HG03571 (cell line): ENCODE measurements at regions not wholly inside any gene's neighbourhood (a gene's known extent, or its start where the extent isn't known, plus 50 kb on each side); places are given as distances from the start of the nearest gene placed in this dataset.
"Not testable (repeated sequence)": the region's sequence is repeated elsewhere in the genome, so short reads cannot be mapped to it uniquely, and the experiment has no call there.

Source experiments
- ATAC-seq: cut with Tn5 transposase; IDR thresholded peaks from one replicate; pipeline ENCODE4 v1.9.1; 2021; ENCODE audit not compliant: unreplicated experiment

GRCh38 chr13:55178582-55178981 is 1962.1 kb upstream of the PRR20A start:
- ATAC-seq, result not testable (repeated sequence)

GRCh38 chr13:55190996-55191395 is 1949.7 kb upstream of the PRR20A start:
- no peak for ATAC-seq

- ATAC-seq, result no peak
These were observed 1941.6 kb upstream of the PRR20A start for GRCh38 chr13:55199134-55199533.

DNA sequence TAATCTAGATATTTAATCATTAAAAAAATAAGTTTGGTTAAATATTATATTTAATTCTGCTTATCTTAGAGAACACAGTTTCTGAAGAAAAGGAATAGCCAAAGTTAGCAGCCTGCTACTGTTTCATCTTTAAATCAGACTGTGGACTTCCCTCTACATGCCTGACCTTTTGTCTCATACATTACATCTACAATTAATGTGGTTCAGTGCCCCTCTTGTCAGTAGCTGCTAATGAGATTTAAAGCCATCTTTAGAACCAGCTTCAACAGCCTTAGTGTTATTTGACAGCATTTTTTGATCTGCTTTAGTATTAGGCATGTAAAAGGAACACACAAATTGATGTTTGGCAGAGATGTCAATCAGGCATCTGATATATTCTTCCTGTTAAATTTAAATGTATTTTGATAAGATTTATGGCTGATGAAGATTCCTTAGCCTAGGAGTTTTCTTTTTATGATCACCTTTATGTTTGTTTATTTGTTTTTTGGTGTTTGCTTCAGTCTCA is 1925.8 kb upstream of the PRR20A start:
- no peak for ATAC-seq

DNA sequence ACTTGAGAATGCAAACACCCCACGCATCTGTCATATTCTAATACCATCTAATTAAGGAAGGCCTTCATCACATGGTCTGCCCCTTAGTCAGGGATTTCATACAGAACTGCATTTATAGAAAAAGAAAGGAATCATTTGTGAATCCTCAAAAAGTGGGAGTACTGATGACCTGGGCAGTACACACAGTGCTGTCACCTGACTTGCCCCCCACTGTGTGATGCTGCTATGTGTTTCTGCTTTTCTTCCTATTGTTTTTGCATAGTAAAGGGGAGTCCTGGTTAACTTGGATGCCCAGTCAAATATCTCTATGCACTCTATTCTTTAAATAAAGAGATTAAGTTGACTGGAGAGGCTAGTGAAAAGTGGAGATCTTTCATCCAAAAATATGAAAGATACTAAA is 1921.2 kb upstream of the PRR20A start:
- ATAC-seq, result no peak

DNA sequence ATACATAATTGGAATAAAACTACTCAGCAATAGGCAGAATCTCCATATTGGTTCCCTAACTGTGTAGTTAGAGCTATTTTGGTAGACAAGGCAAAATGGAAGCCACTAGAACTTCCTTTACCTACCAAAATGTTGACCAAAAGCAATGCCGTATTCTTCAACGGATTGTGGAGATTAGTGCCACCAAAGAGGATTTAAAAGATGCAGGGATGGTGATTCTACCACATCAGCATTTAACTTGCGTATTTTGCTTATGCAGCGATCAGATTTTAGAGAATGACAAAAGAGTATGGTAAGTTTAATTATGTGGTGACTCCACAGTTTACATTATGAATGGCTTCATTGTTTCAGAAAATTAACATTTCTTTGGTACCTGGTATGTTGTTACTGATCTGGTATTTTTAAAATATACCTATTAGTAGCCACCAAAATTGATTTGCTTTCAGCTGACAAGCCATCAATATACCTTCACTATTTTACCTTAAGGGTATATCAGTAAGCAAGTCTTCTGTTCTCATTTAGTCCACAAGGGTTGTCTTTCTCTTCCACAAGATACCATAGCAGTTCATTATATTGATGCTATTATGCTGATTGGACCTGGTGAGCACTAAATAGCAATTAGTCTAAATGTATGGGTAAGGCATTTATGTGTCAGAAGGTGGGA is 1910.7 kb upstream of the PRR20A start:
- ATAC-seq, result no peak

GRCh38 chr13:55230570-55230908 is 1910.2 kb upstream of the PRR20A start:
- no peak for ATAC-seq

DNA sequence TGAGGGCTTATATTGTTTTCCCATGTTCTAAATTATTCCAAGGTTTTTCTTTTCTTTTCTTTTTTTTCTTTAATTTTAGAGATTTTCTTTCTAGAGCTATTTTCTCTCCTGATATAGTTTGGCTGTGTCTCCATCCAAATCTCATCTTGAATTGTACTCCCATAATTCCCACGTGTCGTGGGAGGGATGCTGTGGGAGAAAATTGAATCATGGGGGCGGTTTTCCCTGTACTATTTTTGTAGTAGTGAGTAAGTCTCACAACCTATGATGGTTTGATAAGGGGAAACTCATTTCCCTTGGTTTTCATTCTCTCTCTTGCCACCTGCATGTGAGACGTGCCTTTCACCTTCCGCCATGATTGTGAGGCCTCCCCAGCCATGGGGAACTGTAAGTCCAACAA is 1906.4 kb upstream of the PRR20A start:
- ATAC-seq, result no peak

DNA sequence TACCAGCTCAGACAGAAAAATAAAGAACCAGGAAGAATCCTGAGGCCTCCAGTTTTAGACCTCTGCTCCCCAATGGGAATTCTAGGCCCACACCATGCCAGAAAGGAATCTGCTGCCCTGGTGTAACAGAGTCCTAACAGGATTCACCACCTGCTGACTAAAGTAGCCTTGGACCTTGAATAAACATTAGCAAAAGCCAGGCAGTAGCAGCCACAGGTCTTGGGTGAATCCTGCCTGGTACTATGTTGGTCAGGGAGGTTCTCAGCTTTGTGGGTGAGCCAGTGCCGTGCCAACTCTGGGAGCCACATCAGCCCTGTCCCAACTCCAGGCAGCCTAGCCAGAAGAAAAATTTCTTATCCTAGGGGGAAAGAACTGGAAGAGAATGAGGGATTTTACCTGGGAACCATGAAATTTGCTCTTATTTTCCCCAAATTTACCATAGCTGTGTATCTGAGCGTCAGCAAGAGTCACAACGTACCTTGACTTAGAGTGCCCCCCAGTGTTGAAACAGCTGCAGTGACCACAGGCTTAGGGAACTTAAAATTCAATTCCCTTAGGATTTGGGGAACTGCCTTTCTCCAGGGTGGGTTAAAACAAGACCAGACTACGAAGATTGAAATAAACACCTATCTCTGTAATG is 1895.6 kb upstream of the PRR20A start:
- no peak for ATAC-seq

- ATAC-seq, result no peak
These were observed 1885.5 kb upstream of the PRR20A start for GRCh38 chr13:55255236-55255635.

GRCh38 chr13:55263045-55263444 is 1877.7 kb upstream of the PRR20A start:
- ATAC-seq, result no peak

GRCh38 chr13:55266644-55267043 is 1874.1 kb upstream of the PRR20A start:
- ATAC-seq, result no peak

DNA sequence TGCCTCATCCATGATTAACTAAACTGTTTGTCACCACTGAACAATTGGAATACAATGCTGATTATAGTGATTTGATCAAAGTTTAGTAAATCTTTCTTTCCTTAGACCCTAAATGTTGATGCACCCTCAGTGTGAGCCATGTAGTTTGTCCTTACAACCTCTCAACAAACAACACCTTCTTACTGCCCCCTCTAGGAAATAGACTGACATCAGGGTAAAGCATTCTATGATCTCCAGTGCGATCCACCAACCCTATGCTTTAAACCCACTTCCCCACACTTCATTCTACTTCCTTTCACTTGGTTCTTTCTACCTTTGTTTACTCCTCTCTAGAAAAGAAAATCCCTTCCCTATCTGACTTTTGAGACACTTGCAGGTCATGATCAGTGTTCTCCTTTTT is 1842.5 kb upstream of the PRR20A start:
- no peak for ATAC-seq

DNA sequence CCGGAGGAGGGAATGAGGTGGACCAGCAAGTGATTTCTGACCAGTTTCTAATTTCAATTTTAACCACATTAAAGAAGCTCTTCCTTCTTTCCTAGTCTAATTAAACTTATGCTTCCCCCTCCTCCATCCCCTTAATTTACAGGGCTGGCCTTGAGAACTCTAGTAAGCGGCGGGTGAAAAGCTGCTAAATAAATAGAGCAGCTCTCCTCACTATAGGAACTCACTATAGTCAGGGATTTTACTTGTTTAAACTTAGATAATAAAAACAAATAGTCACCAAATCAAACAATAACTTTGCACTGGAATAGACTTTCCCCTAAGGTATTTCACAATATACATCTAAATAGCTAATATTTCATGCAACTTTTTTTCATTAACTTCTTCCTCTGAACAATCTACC is 1838.2 kb upstream of the PRR20A start:
- no peak for ATAC-seq

DNA sequence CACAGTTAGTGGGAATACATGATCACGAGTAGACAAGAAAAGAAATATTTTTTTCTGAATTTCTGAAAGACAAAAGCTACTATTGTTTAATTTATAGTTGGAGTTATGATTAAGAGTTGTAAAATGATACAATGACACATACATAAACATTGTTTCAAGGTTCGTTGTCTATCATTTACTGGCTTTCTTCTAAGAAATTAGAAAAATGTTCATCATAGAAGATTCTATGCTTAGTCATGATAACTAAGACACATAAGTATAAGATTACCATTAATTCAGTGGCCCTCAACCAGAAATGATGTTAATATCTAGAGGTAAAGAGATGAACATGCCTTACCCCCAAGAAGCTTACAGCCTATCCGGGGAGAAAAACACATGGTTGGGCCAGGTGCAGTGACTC is 1832.8 kb upstream of the PRR20A start:
- no peak for ATAC-seq

DNA sequence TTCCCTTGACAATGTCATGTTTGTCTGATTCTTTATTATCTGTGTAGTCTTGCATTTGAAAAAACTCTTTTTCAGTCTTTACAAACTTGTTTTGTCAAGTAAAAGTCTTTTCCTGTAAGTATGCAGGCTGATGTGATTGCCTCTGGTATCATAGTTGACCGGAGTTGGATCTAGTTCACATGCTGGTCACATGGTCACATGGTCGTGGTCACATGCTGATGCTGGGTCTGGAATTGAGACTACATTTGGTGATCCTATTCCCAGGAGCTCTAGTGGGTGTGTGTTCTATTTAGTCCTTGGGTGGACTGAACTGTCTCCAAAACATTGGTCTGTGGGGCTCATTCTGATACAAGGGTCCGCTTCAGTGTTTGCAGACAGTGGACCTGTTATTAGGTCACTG is 1798.8 kb upstream of the PRR20A start:
- no peak for ATAC-seq

GRCh38 chr13:55345224-55345623 is 1795.5 kb upstream of the PRR20A start:
- no peak for ATAC-seq

DNA sequence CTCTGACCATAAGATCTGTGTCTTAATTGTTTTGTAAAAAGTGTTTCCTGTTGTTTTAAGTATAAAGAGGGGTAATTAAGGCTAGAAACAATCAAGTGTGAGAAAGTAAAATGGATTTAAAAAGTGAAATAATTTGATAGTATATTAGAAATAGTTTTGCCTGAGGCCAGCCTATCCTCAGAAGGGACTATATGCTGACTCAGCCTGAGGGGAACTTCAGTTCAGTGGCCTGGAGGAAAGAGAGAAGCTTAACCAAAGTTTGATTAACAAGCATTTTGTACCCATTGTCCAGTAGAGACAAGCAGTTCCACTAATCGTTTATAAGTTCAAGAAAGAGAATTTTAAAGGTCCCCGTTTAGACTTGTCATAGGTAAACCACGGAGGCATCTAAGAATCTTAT is 1793.2 kb upstream of the PRR20A start:
- ATAC-seq, result no peak

DNA sequence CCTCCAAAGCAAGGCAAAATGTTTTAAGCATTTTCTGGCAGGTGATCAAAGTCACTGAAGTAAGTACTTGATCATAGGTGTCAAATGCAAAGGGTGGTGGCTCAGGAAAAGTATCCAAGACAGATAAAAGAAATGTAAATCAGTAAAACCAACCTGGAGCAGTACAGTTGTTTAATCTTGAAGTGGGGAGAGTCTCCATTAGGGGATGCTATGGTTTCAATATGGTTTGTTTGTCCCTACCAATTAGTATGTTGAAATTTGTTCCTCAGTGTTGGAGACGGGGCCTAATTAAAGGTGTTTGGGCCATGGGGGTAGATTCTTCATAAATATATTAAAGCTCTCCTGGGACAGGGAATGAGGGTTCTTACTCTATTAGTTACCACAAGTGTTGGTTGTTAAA is 1781.7 kb upstream of the PRR20A start:
- ATAC-seq, result no peak

DNA sequence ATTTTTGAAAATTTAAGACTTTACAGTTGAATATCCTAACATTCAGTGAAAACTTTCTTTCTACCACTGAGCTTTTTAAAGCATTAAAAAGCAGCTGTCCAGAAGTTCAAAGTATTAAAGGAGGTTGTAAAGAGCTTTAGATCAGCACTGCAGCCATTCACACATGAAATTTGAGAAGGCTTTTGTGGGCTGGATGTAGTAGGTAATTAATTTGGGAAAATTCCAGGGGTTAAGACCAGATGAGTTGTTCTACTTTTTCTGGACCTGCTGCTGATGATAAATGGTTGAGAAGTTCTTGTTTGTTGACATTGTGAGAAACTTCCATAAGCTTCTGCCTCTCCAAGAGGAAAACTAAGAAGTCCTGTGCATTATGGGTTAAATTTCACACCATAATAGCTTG is 1779.6 kb upstream of the PRR20A start:
- ATAC-seq, result no peak

DNA sequence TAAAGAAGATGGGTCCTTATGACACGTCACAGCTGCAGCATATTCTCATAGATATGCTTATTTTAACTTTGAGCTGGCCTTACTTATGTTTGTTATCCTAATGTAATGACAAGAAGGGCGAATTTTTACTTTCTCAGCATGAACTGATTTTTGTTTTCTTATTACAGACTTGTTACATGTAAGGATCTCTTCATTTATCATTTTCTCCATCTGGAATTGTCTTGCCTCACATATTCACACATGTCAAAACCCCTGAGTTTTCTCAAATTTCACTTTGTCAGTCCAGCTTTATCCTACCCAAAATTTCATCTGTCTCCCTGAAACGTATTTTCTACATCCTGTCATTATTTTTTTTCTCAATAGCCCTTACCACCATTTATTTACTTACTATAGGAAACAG is 1774.0 kb upstream of the PRR20A start:
- no peak for ATAC-seq

GRCh38 chr13:55394470-55394869 is 1746.2 kb upstream of the PRR20A start:
- no peak for ATAC-seq

- no peak for ATAC-seq
These were observed 1737.8 kb upstream of the PRR20A start for GRCh38 chr13:55402870-55403269.
